ENCODE measurements at regions not wholly inside any gene's neighbourhood (a gene's known extent, or its start where the extent isn't known, plus 50 kb on each side); places are given as distances from the start of the nearest gene placed in this dataset.

- TF ChIP-seq, protein P1, sequence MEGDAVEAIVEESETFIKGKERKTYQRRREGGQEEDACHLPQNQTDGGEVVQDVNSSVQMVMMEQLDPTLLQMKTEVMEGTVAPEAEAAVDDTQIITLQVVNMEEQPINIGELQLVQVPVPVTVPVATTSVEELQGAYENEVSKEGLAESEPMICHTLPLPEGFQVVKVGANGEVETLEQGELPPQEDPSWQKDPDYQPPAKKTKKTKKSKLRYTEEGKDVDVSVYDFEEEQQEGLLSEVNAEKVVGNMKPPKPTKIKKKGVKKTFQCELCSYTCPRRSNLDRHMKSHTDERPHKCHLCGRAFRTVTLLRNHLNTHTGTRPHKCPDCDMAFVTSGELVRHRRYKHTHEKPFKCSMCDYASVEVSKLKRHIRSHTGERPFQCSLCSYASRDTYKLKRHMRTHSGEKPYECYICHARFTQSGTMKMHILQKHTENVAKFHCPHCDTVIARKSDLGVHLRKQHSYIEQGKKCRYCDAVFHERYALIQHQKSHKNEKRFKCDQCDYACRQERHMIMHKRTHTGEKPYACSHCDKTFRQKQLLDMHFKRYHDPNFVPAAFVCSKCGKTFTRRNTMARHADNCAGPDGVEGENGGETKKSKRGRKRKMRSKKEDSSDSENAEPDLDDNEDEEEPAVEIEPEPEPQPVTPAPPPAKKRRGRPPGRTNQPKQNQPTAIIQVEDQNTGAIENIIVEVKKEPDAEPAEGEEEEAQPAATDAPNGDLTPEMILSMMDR (IDR thresholded peaks at IDR 0.05; ENCODE audit: unreplicated experiment), result no peak
These were observed 73.7 kb downstream of the MINAR2 start for GRCh38 chr5:129821477-129822131.

GRCh38 chr5:129830288-129830687, 74.0 kb upstream of the CHSY3 start:
- CTCF ChIA-PET, result no interaction called here
- TF ChIP-seq, protein P1 (IDR thresholded peaks at IDR 0.05; ENCODE audit: unreplicated experiment), result no peak
- Mint-ChIP-seq H3K9me3 (ENCODE audit: low read depth, unreplicated experiment) (no peaks in the 10 kb centered on the region), H3K4me3 (ENCODE audit: low read depth, unreplicated experiment) (no peak overlapping the region), H3K4me1 (ENCODE audit: low read depth, unreplicated experiment) (no peaks in the 10 kb centered on the region), H3K36me3 (ENCODE audit: insufficient read depth, unreplicated experiment) (no peaks in the 10 kb centered on the region), H3K27ac (ENCODE audit: unreplicated experiment) (no peak overlapping the region), H3K27me3 (ENCODE audit: unreplicated experiment) (peaks cover 14% of the 10 kb centered on the region)
- no TSS peak for BruUV-seq (replicated peaks)
- no peak for DNase-seq
- intact Hi-C loops (cut with micrococcal nuclease; ENCODE audit: unreplicated experiment), result no loop called here

More at GRCh38 chr5:129821477-129822131, 73.7 kb downstream of the MINAR2 start:
- Mint-ChIP-seq H3K4me3 (ENCODE audit: low read depth, unreplicated experiment) (no peak overlapping the region), H3K27ac (ENCODE audit: unreplicated experiment) (no peak overlapping the region), H3K27me3 (ENCODE audit: unreplicated experiment) (no peaks in the 10 kb centered on the region), H3K4me1 (ENCODE audit: low read depth, unreplicated experiment) (no peaks in the 10 kb centered on the region), H3K9me3 (ENCODE audit: low read depth, unreplicated experiment) (no peaks in the 10 kb centered on the region), H3K36me3 (ENCODE audit: insufficient read depth, unreplicated experiment) (no peaks in the 10 kb centered on the region)
- no peak for DNase-seq
- intact Hi-C loops (cut with micrococcal nuclease; ENCODE audit: unreplicated experiment), result no loop called here
- CTCF ChIA-PET, result no interaction called here
- no TSS peak for BruUV-seq (replicated peaks)

- no TSS peak for BruUV-seq (replicated peaks)
- H3K27ac Mint-ChIP-seq (ENCODE audit: unreplicated experiment), result no peak overlapping the region
- TF ChIP-seq, protein P1 (IDR thresholded peaks at IDR 0.05; ENCODE audit: unreplicated experiment), result no peak
- intact Hi-C loops (cut with micrococcal nuclease; ENCODE audit: unreplicated experiment), result no loop called here
- CTCF ChIA-PET, result interaction anchor here (0.6 kb wide), 1 partner anchor 529 kb away, joined by 3 read pairs; no protein-coding TSS in a partner anchor
- no peak overlapping the region for H3K4me3 Mint-ChIP-seq (ENCODE audit: low read depth, unreplicated experiment)
- H3K4me1 Mint-ChIP-seq (ENCODE audit: low read depth, unreplicated experiment), result no peaks in the 10 kb centered on the region
- no peaks in the 10 kb centered on the region for H3K36me3 Mint-ChIP-seq (ENCODE audit: insufficient read depth, unreplicated experiment)
- no peaks in the 10 kb centered on the region for H3K9me3 Mint-ChIP-seq (ENCODE audit: low read depth, unreplicated experiment)
- peaks cover 14% of the 10 kb centered on the region for H3K27me3 Mint-ChIP-seq (ENCODE audit: unreplicated experiment)
- no peak for DNase-seq
These were observed 67.9 kb upstream of the CHSY3 start for GRCh38 chr5:129836321-129836720.

GRCh38 chr5:129844764-129845163, 59.5 kb upstream of the CHSY3 start:
- CTCF ChIA-PET, result interaction anchor here (1.8 kb wide), 1 partner anchor 9 kb away, joined by 4 read pairs; no protein-coding TSS in a partner anchor
- TF ChIP-seq, protein P1 (IDR thresholded peaks at IDR 0.05; ENCODE audit: unreplicated experiment), result no peak
- no TSS peak for BruUV-seq (replicated peaks)
- DNase-seq, result no peak
- H3K36me3 Mint-ChIP-seq (ENCODE audit: insufficient read depth, unreplicated experiment), result no peaks in the 10 kb centered on the region
- H3K27ac Mint-ChIP-seq (ENCODE audit: unreplicated experiment), result no peak overlapping the region
- no peaks in the 10 kb centered on the region for H3K4me1 Mint-ChIP-seq (ENCODE audit: low read depth, unreplicated experiment)
- H3K27me3 Mint-ChIP-seq (ENCODE audit: unreplicated experiment), result peaks cover 14% of the 10 kb centered on the region
- intact Hi-C loops (cut with micrococcal nuclease; ENCODE audit: unreplicated experiment), result no loop called here
- no peaks in the 10 kb centered on the region for H3K9me3 Mint-ChIP-seq (ENCODE audit: low read depth, unreplicated experiment)
- no peak overlapping the region for H3K4me3 Mint-ChIP-seq (ENCODE audit: low read depth, unreplicated experiment)

All from Calu3 (cell line).